Activated B cell treated with CpG ODN at 0.5 μM for 24 hours (primary cell): ENCODE measurements at regions not wholly inside any gene's neighbourhood (a gene's known extent, or its start where the extent isn't known, plus 50 kb on each side); places are given as distances from the start of the nearest gene placed in this dataset.

ENCODE experiments used
- ATAC-seq: fragments of 200-7000 bp; cut with Tn5 transposase; one replicate; pipeline ENCODE4 v1.10.0; 2021; ENCODE audit warnings: low read depth, mild to moderate bottlenecking, moderate library complexity
- CTCF ChIA-PET: fragments of 350-600 bp; sonication (Branson Sonifier 250); formaldehyde crosslinking; loops from one replicate; lab custom pipeline; 2021; ENCODE audit warnings: antibody characterized with exemption; lab: Charles Lee
- POLR2A ChIA-PET: fragments of 350-600 bp; sonication (Branson Sonifier 250); formaldehyde crosslinking; loops from one replicate; lab custom pipeline; 2021; ENCODE audit warnings: antibody characterized with exemption; lab: Charles Lee
- DNase-seq: peaks from one replicate; pipeline ENCODE4 v3.0.0; 2022
- H3K27ac Mint-ChIP-seq: one replicate; pipeline ENCODE4 v1.8.0; 2020; ENCODE audit warnings: mixed read lengths
- H3K27me3 Mint-ChIP-seq: one replicate; pipeline ENCODE4 v1.8.0; 2021; ENCODE audit warnings: mixed read lengths
- H3K36me3 Mint-ChIP-seq: one replicate; pipeline ENCODE4 v1.8.0; 2021; ENCODE audit warnings: low read depth, mixed read lengths
- H3K4me1 Mint-ChIP-seq: one replicate; pipeline ENCODE4 v1.8.0; 2021; ENCODE audit warnings: mixed read lengths
- H3K4me3 Mint-ChIP-seq: one replicate; pipeline ENCODE4 v1.8.0; 2020; ENCODE audit warnings: mild to moderate bottlenecking, mixed read lengths
- H3K9me3 Mint-ChIP-seq: one replicate; pipeline ENCODE4 v1.8.0; 2020; ENCODE audit warnings: mixed read lengths
- CTCF ChIP-seq: fragments of 200-600 bp; IDR thresholded peaks from one replicate; pipeline ENCODE4 v1.8.0; 2022; ENCODE audit warnings: antibody characterized with exemption, mild to moderate bottlenecking
- intact Hi-C: fragments of 100-400 bp; cut with micrococcal nuclease; formaldehyde crosslinking; loops from one replicate; pipeline ENCODE4 v1.15.1; 2024

GRCh38 chr4:158020176-158020575 is 152.6 kb downstream of the GASK1B start:
- Mint-ChIP-seq H3K27ac (no peak overlapping the region), H3K27me3 (no peaks in the 10 kb centered on the region), H3K4me3 (no peak overlapping the region), H3K4me1 (no peaks in the 10 kb centered on the region), H3K9me3 (no peaks in the 10 kb centered on the region), H3K36me3 (no peaks in the 10 kb centered on the region)
- intact Hi-C loops = no loop called here
- TF ChIP-seq CTCF = no peak
- ChIA-PET POLR2A (no interaction called here), CTCF (no interaction called here)
- ATAC-seq (no peak), DNase-seq (no peak)

GRCh38 chr4:158018831-158019230 is 154.0 kb downstream of the GASK1B start:
- CTCF ChIA-PET = no interaction called here
- POLR2A ChIA-PET = no interaction called here
- Mint-ChIP-seq H3K27me3 (no peaks in the 10 kb centered on the region), H3K4me3 (no peak overlapping the region), H3K27ac (no peak overlapping the region), H3K9me3 (no peaks in the 10 kb centered on the region), H3K4me1 (no peaks in the 10 kb centered on the region), H3K36me3 (no peaks in the 10 kb centered on the region)
- ATAC-seq (no peak), DNase-seq (no peak)
- no peak for TF ChIP-seq CTCF
- intact Hi-C loops = no loop called here

DNA sequence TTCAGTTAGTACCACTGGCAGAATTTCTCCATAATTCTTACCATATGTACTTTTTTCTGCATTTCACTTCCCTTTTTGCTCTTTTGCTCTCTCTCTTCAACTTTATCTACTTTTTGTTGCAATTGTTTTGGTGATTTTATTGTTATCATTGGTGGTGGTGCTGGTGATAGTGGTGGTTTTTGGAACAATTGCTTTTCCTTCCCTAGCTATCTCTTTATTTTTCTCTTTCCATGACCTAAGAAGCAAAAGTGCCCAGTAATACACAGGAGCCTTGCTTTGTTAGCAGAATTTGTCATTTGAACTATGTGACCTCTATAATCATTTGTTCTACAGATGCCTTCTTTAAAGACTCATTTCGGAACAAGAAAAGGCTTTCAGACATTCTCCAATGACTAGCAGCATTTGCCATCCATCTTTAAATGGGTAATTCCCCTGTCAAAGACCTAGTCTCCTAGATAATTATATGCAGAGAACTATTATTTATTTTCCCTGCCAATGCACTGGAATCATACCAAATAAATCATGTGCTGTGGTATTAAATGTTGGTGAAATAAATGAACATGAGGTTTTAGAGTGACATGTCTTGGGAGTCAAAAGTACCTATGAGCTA is 154.5 kb downstream of the GASK1B start:
- Mint-ChIP-seq H3K9me3 (no peaks in the 10 kb centered on the region), H3K27ac (no peak overlapping the region), H3K4me3 (no peak overlapping the region), H3K36me3 (no peaks in the 10 kb centered on the region), H3K4me1 (no peaks in the 10 kb centered on the region), H3K27me3 (no peaks in the 10 kb centered on the region)
- TF ChIP-seq CTCF = no peak
- ATAC-seq (no peak), DNase-seq (no peak)
- ChIA-PET CTCF (no interaction called here), POLR2A (no interaction called here)
- intact Hi-C loops = no loop called here

- no peak for TF ChIP-seq CTCF
- ChIA-PET POLR2A (no interaction called here), CTCF (no interaction called here)
- intact Hi-C loops = no loop called here
- no peak overlapping the region for H3K27ac Mint-ChIP-seq
- H3K4me1 Mint-ChIP-seq = no peaks in the 10 kb centered on the region
- no peak for ATAC-seq
- H3K4me3 Mint-ChIP-seq = no peak overlapping the region
- no peaks in the 10 kb centered on the region for H3K36me3 Mint-ChIP-seq
- no peaks in the 10 kb centered on the region for H3K27me3 Mint-ChIP-seq
- DNase-seq = no peak
- H3K9me3 Mint-ChIP-seq = no peaks in the 10 kb centered on the region
Measured at GRCh38 chr4:158016511-158016910, 156.3 kb downstream of the GASK1B start.

DNA sequence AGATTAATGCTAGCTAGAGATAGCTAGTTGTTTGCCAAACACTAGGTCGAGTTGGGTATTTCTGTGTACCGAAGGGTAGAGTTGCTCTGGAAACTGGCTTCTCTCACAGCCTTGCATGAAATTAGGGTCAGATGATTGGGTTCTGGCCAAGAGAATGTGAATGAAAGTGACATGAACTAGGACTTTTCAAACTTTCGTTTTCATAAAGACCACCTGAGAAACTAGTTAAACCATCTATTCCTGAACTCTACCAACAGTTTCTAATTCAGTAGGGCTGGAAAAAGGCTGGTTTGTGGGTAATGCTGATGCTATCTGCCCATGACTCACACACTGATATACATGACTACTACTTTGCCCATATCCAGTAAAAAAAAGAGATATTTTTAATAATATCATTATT is 157.6 kb downstream of the GASK1B start:
- TF ChIP-seq CTCF = no peak
- H3K27me3 Mint-ChIP-seq = no peaks in the 10 kb centered on the region
- DNase-seq (no peak), ATAC-seq (no peak)
- no peaks in the 10 kb centered on the region for H3K4me1 Mint-ChIP-seq
- intact Hi-C loops = no loop called here
- no peak overlapping the region for H3K27ac Mint-ChIP-seq
- no peak overlapping the region for H3K4me3 Mint-ChIP-seq
- no peaks in the 10 kb centered on the region for H3K36me3 Mint-ChIP-seq
- ChIA-PET POLR2A (no interaction called here), CTCF (no interaction called here)
- H3K9me3 Mint-ChIP-seq = no peaks in the 10 kb centered on the region
